Dermis microvascular lymphatic vessel endothelial cell (primary cell): ENCODE measurements at regions not wholly inside any gene's neighbourhood (a gene's known extent, or its start where the extent isn't known, plus 50 kb on each side); places are given as distances from the start of the nearest gene placed in this dataset.
"Not testable (repeated sequence)": the region's sequence is repeated elsewhere in the genome, so short reads cannot be mapped to it uniquely, and the experiment has no call there.

ENCODE experiments used
- DNase-seq, 2 donors: peaks; one replicate each; pipeline versions ENCODE4 v3.0.0 to v3.0.0-alpha.2; 2010; ENCODE audit warnings: low read depth in 2 of 2

GRCh38 chr12:100083308-100083707, 59.4 kb downstream of the BLTP3B start:
- DNase-seq, result no peak

DNA sequence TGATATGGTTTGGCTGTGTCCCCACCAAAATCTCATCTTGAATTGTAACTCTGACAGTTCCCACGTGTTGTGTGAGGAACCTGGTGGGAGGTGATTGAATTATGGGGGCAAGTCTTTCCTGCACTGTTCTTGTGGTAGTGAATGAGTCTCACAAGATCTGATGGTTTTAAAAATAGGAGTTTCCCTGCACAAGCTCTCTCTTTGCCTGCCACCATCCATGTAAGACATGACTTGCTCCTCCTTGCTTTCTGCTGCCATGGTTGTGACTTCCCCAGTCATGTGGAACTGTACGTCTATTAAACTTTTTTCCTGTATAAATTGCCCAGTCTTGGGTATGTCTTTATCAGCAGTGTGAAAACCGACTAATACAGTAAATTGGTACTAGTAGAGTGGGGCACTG, 63.9 kb downstream of the BLTP3B start:
- not testable (repeated sequence) for DNase-seq

DNA sequence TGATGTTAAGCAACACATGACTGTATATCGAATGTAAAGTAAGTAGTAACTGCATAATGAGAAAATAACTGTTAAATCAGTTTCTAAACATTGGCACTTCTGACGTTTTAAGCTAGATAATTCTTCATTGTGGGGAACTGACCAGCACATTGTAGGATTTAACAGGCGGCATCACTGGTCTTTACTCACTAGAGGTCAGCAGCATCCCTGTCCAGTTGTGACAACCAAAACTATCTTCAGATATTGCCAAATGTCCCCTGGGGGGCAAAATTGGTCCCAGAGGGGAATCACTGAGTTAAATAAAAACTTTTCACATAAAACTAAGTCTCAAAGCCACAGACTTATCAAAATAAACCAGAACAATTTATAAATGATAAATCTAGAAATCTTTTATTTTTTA, 65.3 kb downstream of the BLTP3B start:
- peak in 1 of 2 donors; percentile 2 for DNase-seq

GRCh38 chr12:100075598-100075997, 67.1 kb downstream of the BLTP3B start:
- DNase-seq, result no peak

DNA sequence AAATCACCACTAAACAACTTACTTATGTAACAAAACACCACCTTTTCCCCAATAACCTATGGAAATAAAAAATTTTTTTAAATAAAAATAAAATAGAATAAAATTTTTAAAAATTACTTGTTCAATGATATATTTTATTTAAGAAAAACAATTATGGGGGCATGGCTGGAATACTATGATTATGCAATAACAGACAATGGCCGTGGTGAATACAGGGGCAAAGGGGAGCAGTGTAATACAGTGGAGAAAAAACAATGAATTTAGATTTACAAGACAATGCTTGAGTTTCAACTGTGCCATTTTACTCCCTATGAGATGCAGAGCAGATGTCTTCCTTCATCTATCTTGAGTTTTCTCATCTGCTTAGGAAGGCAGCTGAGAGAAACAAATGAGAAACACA, 72.9 kb downstream of the BLTP3B start:
- no peak for DNase-seq

DNA sequence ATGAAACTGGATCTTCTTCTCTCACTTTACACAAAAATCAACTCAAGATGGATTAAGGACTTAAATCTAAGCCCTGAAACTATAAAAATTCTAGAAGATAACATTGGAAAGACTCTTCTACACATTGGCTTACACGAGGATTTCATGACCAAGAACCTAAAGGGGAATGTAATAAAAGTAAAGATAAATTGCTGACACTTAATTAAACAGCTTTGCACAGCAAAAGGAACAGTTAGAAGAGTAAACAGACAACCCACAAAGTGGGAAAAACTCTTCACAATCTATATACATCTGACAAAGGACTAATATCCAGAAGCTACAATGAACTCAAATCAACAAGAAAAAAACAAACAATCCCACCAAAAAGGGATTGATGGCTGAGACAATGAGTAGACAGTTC, 74.4 kb downstream of the BLTP3B start:
- DNase-seq, result no peak

DNA sequence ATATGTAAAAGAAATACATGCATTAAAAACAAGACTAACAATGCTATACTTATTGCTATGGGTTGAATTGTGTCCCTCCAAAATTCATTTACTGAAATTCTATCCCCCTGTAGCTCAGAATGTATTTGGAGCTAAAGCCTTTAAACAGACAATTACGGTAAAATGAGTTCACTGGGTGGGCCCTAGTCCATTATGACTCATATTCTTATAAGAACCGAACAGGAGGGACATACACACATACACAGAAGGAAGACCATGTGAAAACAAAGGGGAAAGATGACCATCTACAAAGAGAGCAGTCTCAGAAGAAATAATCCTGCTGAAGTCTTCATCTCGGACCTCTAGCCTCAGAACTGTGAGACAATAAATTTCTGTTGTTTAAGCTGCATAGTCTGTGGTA, 77.1 kb upstream of the ANKS1B start:
- DNase-seq, result peak in 1 of 2 donors; percentile 1

- peak in 1 of 2 donors; percentile 91 for DNase-seq
Observed at GRCh38 chr12:100058482-100059029, 73.8 kb upstream of the ANKS1B start.

- DNase-seq, result not testable (repeated sequence)
Observed at GRCh38 chr12:100046202-100046601, 61.5 kb upstream of the ANKS1B start.

DNA sequence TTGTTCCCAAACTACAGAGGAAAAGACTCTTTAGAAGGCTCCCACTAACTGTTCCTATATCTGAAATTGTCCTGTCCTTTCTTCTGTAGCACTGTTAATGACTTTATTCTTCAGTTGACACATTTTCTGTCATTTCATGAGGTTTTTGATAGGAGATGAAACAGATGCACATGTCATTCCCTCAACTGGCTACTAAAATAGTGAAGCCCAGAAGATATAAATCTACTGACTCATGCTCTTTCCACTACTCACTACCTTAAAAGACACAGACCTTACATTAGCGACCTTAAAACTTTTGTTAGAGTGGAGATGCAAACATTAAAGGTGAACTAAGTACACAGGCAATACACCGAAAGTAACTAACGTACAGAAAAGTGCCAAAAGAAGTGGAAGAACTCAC, 59.5 kb upstream of the ANKS1B start:
- DNase-seq, result no peak

GRCh38 chr12:100043631-100044030, 58.9 kb upstream of the ANKS1B start:
- no peak for DNase-seq
